ENCODE measurements at regions not wholly inside any gene's neighbourhood (a gene's known extent, or its start where the extent isn't known, plus 50 kb on each side); places are given as distances from the start of the nearest gene placed in this dataset.

DNA sequence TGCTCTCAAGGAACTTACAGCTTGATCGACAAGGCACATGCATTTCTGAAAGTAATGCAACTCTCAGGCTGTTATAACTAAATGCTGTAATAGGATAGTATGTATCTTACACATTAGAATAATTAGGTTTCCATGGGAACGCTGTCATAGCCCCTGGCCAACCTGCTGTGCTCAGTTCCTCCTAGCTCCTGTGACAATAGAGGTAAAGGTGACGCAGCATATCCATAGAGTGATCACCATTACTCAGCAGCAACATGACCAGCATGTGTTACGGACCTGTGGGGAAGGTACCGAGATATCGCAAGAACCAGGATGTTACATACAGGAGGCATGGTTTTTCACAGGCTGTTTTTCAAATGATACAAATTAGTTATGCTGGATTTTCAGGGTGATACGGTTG, 150.7 kb downstream of the CAND1 start:
- no peak for TF ChIP-seq CTCF (IDR thresholded peaks at IDR 0.05)
- no peak for TF ChIP-seq POLR2A (IDR thresholded peaks at IDR 0.05)

Data from testis (tissue), 2 donors.